ENCODE measurements at regions not wholly inside any gene's neighbourhood (a gene's known extent, or its start where the extent isn't known, plus 50 kb on each side); places are given as distances from the start of the nearest gene placed in this dataset.

- TF ChIP-seq USF2 (IDR thresholded peaks at IDR 0.05; ENCODE audit: borderline replicate concordance, low read depth, low read length) (no peak), ZBTB11 (CRISPR knock-in tag; IDR thresholded peaks at IDR 0.05) (no peak), TAF1 (IDR thresholded peaks at IDR 0.05; ENCODE audit: borderline replicate concordance, low read depth, low read length) (no peak), BCLAF1 (IDR thresholded peaks at IDR 0.05) (no peak)
These were observed 71.8 kb upstream of the CTSV start for GRCh38 chr9:97110696-97111095.

Measured in GM12878 (cell line).